ENCODE measurements at regions not wholly inside any gene's neighbourhood (a gene's known extent, or its start where the extent isn't known, plus 50 kb on each side); places are given as distances from the start of the nearest gene placed in this dataset.

GRCh38 chr16:86403541-86404163, 106.7 kb upstream of the FOXF1 start:
- no peaks in the 10 kb centered on the region for H3K79me2 ChIP-seq (ENCODE audit: control insufficient read depth, insufficient read depth, low read length)
- BruUV-seq (replicated peaks): no TSS peak
- H3K27ac ChIP-seq (ENCODE audit: control insufficient read depth, insufficient read depth): no peak overlapping the region
- no peak for DNase-seq (ENCODE audit: low read depth, low spot score)
- intact Hi-C loops (cut with micrococcal nuclease; ENCODE audit: unreplicated experiment) (no loop called here), in situ Hi-C loops (cut with MboI) (no loop called here)
- no peaks in the 10 kb centered on the region for H3K9me3 ChIP-seq (replicated peaks; ENCODE audit: control insufficient read depth, insufficient read depth, low read length)
- no peak for FAIRE-seq
- no peaks in the 10 kb centered on the region for H3K27me3 ChIP-seq (replicated peaks in 1 of 2; ENCODE audit: control insufficient read depth in 2 of 2, insufficient read depth in 2 of 2, low read length in 1 of 2)
- no peak overlapping the region for H3K4me3 ChIP-seq
- H3K9ac ChIP-seq (ENCODE audit: control insufficient read depth, insufficient read depth, low read length): no peak overlapping the region
- no peaks in the 10 kb centered on the region for H4K20me1 ChIP-seq (ENCODE audit: control insufficient read depth, insufficient read depth)
- ATAC-seq: no peak
- RAD21 ChIA-PET (ENCODE audit: unreplicated experiment): no interaction called here
- TF ChIP-seq KDM1A (IDR thresholded peaks at IDR 0.05; ENCODE audit: borderline replicate concordance) (no peak), NR2F1 (conservative IDR thresholded peaks at IDR 0.05) (no peak), ZNF622 (IDR thresholded peaks at IDR 0.05) (no peak), NR2C2 (IDR thresholded peaks at IDR 0.05; ENCODE audit: borderline replicate concordance, control insufficient read depth, insufficient read length, low read depth) (no peak)
- SMC1A ChIA-PET (ENCODE audit: uncharacterized antibody, unreplicated experiment): no interaction called here
- H3K4me2 ChIP-seq (ENCODE audit: control insufficient read depth, insufficient read depth): no peak overlapping the region
- WGBS (ENCODE audit: insufficient coverage, insufficient replicate concordance, low lambda C conversion rate, missing lambda C conversion rate): 43% methylated on average over 8 of the region's 8 CpGs
- CTCF ChIA-PET: no interaction called here
- POLR2A ChIA-PET: no interaction called here
- H2AFZ ChIP-seq (ENCODE audit: control insufficient read depth, low read depth, low read length): no peak overlapping the region
- H3K4me1 ChIP-seq (ENCODE audit: control insufficient read depth, insufficient read depth, low read length): no peaks in the 10 kb centered on the region
- no peaks in the 10 kb centered on the region for H3K36me3 ChIP-seq (ENCODE audit: control insufficient read depth in 2 of 2, insufficient read depth in 2 of 2, low read length in 1 of 2)

GRCh38 chr16:86404678-86405077, 105.6 kb upstream of the FOXF1 start:
- Histone ChIP-seq H2AFZ (ENCODE audit: control insufficient read depth, low read depth, low read length) (no peak overlapping the region), H3K4me1 (ENCODE audit: control insufficient read depth, insufficient read depth, low read length) (no peaks in the 10 kb centered on the region), H3K9ac (ENCODE audit: control insufficient read depth, insufficient read depth, low read length) (no peak overlapping the region), H3K27ac (ENCODE audit: control insufficient read depth, insufficient read depth) (no peak overlapping the region), H3K4me3 (no peak overlapping the region), H3K79me2 (ENCODE audit: control insufficient read depth, insufficient read depth, low read length) (no peaks in the 10 kb centered on the region), H3K9me3 (replicated peaks; ENCODE audit: control insufficient read depth, insufficient read depth, low read length) (no peaks in the 10 kb centered on the region), H3K27me3 (replicated peaks in 1 of 2; ENCODE audit: control insufficient read depth in 2 of 2, insufficient read depth in 2 of 2, low read length in 1 of 2) (no peaks in the 10 kb centered on the region), H4K20me1 (ENCODE audit: control insufficient read depth, insufficient read depth) (no peaks in the 10 kb centered on the region), H3K4me2 (ENCODE audit: control insufficient read depth, insufficient read depth) (no peak overlapping the region), H3K36me3 (ENCODE audit: control insufficient read depth in 2 of 2, insufficient read depth in 2 of 2, low read length in 1 of 2) (no peaks in the 10 kb centered on the region)
- ChIA-PET POLR2A (no interaction called here), CTCF (no interaction called here), RAD21 (ENCODE audit: unreplicated experiment) (no interaction called here), SMC1A (ENCODE audit: uncharacterized antibody, unreplicated experiment) (no interaction called here)
- intact Hi-C loops (cut with micrococcal nuclease; ENCODE audit: unreplicated experiment) (no loop called here), in situ Hi-C loops (cut with MboI) (no loop called here)
- 35% methylated on average over 12 of the region's 12 CpGs for WGBS (ENCODE audit: insufficient coverage, insufficient replicate concordance, low lambda C conversion rate, missing lambda C conversion rate)
- no peak for DNase-seq (ENCODE audit: low read depth, low spot score)
- FAIRE-seq: no peak
- TF ChIP-seq YY1 (IDR thresholded peaks at IDR 0.05; ENCODE audit: low read depth, low read length) (no peak), MLLT1 (IDR thresholded peaks at IDR 0.05) (no peak)
- ATAC-seq: no peak
- BruUV-seq (replicated peaks): no TSS peak

Data from GM12878 (cell line).